HUDEP-2 (cell line): ENCODE measurements at regions not wholly inside any gene's neighbourhood (a gene's known extent, or its start where the extent isn't known, plus 50 kb on each side); places are given as distances from the start of the nearest gene placed in this dataset.

Experiments
- DNase-seq, 76 experiments: peaks; one replicate each; lab custom pipeline; 2025; ENCODE audit not compliant: unreplicated experiment in 76 of 76; lab: John Stamatoyannopoulos, UW

DNA sequence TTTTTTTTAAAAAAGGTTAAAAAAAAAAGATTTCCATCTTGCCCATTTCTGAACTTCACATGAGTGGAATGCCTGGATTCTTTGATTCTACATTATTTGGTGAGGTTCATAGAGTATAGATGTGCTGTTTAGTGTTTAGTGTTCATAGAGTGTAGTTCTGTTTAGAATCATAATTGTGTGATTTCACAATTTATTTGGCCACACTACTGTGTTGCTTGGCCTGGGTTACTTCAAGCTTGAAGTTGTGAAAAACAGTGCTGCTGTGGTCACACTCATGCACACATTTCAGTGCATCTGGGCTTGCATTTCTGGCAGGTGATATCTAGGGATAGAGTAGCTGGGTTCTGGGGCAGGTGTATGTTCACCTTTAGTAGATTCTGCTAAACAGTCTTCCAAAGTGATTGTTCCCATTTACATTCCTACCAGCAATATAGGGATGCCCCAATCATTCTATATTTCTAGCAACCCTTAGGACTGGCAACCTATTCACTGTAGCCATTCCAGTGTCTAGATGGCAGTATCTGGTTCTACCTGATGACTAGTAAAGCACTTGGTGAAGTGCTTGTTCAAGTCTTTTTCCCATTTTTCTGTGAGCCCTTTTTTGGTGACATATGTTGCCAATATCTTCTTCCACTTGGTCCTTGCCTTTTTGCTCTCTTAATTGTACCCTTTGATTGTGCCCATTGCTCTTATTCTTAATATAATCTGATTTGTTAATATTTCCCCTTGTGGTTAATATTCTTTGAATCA, 50.6 kb upstream of the RBFOX3 start:
- DNase-seq = no peak
